Forelimb muscle (tissue), 1 donor: ENCODE measurements at regions not wholly inside any gene's neighbourhood (a gene's known extent, or its start where the extent isn't known, plus 50 kb on each side); places are given as distances from the start of the nearest gene placed in this dataset.
"Not testable (repeated sequence)": the region's sequence is repeated elsewhere in the genome, so short reads cannot be mapped to it uniquely, and the experiment has no call there.

Experiments
- DNase-seq: peaks from one replicate; pipeline ENCODE4 v3.0.0-alpha.2; 2013; ENCODE audit warnings: low read depth

DNA sequence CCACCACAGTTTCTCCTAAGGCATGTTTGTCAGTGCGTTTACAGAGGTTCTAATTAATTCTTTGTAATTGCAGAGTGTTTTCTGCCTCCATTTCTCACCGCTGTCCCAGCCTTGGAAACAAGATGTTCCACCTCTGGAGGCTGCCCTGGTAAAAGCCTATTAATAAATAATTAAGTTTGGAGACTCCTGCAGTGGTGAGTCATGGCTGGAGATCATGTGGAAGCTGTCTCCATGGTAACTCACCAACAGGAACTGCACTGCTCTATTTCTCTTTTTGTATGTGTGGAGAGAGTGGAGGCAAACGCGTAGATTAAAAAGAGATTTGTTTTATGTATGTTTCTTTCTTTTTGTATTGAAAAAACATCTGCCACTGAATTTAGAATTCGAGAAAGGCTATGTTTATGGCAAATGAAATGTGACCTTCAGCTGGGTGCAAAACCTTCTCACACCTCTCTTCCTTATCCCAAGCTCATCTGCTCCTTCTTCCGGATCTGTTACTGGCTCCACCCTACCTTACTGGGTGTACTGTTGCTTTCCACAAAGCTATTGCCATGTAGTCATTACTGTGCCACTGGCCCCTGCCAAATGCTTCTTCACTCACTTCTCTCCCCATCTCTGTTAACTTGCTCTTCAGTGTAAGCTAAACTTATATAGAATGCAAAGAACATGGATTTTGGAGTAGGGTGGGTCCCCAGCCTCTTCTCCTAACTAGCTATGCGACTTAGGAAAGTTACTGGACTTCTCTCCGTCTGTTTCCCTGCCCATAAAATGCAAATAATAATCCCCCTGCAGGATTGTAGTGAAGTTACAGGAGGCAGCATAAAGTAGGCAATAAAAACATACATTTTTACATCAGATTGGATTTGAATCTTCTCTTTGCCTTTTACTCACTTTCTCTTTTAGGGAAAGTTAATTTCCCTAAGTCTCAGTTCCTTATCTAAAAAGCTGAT, 778.5 kb downstream of the NTRK3 start:
- DNase-seq: peak; percentile 17

GRCh38 chr15:87477026-87477425, 779.5 kb downstream of the NTRK3 start:
- DNase-seq: no peak

GRCh38 chr15:87470923-87471322, 785.6 kb downstream of the NTRK3 start:
- no peak for DNase-seq

DNA sequence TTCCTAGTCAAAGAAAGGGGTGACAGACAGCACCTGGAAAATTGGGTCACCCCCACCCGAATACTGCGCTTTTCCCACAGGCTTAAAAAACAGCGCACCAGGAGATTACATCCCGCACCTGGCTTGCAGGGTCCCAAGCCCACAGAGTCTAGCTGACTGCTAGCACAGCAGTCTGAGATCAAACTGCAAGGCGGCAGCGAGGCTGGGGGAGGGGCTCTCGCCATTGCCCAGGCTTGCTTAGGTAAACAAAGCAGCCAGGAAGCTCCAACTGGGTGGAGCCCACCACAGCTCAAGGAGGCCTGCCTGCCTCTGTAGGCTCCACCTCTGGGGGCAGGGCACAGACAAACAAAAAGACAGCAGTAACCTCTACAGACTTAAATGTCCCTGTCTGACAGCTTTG, 792.6 kb downstream of the NTRK3 start:
- DNase-seq: not testable (repeated sequence)

DNA sequence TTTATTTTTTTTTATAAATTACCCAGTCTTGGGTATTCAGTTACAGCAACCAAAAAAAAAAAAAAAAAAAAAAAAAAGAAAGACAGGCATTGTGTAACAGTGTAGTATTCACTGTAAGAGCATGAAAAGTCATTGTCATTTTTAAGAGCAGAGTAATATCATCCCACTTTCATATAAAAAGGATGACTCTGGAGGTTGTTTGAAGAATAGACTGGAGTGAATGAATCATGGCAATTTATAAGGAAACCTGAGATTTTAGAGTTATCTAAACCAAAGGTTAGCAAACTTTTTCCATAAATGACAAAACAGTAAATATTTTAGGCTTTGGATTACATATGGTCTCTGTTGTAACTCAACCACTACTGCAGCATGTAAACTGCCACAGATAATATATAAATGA, 794.9 kb downstream of the NTRK3 start:
- DNase-seq: no peak

DNA sequence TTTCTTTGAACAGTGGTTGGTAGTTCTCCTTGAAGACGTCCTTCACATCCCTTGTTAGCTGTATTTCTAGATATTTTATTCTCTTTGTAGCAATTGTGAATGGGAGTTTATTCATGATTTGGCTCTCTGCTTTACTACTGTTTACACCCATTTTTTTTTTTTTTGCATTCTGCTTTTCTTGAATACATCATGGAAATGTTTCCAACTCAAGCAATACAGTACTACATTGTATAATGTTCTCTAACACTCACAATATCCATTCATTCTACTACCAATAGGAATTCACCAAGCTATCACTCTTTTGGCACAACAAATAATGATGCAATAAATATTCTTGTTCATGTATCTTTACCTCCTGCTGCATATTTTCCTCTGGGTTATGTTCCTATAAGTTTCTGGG, 801.7 kb downstream of the NTRK3 start:
- DNase-seq: no peak

GRCh38 chr15:87450314-87450713, 806.2 kb downstream of the NTRK3 start:
- DNase-seq: no peak

DNA sequence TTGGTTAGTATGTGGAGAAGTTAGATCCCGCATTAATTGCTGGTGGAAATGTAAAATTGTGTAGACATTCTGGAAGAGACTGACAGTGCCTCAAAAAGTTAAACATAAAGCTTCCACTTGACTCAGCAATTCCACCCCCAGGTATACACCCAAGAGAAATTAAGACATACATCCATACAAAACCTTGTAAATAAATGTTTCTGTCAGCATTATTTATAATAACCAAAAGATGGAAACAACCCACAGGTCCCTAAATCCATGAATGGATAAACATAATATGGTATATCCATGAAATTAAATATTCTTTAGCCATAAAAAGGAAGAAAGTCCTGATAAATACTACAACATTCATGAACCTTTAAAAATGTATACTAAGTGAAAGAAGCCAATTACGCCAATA, 817.4 kb downstream of the NTRK3 start:
- DNase-seq: no peak

- no peak for DNase-seq
Measured at GRCh38 chr15:87433871-87434270, 822.7 kb downstream of the NTRK3 start.

DNA sequence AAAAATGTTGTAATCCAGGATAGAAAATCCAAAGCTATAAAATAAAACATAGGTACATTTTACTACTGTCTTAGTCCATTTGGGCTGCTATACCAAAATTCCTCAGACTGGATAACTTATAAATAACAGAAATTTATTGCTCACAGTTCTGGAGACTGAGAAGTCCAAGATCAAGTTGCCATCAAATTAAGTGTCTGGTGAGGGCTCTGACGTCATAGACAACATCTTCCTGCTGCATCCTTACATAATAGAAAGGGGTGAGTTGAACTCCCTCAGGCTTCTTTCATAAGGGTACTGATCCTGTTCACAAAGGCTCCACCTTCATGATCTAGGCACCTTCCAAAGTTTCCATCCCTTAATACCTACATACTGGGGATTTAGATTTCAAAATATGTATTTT, 826.8 kb downstream of the NTRK3 start:
- DNase-seq: no peak

DNA sequence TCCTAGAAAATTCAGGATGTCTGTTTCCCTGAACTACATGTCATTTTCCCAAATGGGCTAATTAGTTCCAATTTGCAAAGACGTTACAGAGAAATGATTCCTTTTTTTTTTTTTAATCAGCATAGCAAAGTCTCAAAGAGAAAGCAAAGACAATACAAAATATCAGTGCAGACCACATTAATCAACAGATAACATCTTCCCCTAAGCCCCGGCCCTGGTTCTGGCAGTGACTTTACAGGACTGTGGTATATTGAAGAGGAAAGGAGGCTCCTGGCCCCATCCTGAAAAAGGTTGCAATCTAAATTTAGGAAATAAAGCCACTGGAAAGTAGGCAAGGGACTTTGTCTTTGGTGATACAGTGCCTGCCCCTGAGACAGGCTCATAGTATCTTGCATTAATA, 836.5 kb downstream of the NTRK3 start:
- DNase-seq: no peak

DNA sequence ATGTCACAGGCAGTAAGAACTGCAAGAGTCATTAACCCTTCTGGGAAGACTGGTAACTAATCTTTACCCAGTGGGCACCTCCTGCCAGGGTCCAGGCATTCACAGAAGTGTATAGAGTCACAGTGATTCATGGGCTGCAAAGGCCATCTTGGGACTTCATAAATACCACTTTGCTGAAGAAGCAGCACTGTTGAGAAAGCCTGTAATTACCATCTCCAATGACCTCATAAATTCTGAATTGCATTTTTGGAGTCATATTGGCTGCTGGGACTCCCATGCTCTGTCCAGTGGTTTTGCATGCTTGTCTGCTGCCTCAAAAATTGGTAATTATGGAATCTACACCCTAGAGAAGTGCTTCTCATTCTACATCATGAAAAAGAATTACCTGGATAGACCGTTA, 837.2 kb downstream of the NTRK3 start:
- DNase-seq: no peak

DNA sequence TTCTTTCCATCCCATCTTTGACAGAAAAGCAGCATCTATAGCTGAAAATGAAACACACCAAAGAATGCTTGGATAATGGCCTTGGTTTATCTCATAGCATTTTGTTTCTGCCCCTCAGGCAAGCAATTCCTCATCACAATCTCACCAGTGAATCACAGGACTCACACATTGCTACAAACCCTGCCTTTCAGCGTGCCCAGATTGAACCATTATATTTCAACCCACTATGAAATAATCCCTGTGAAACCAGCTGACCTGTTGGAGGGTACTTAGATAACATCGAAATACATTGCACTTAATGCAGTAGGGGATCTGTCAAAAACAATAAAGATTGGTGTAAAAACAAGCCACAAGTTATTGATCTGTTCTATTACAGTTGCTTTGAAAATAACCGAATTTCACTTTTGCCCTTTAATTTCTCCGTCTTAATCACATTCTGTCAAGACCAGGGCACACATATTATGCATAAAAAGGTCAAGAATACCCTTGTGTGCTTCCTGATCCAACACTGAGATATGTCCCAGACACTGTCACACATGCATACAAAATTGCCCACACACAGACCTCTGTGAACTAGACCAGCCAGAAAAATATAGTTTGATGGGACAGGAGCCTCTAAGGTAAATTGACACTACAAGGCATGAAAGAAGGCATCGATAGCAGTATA, 839.8 kb downstream of the NTRK3 start:
- DNase-seq: no peak

DNA sequence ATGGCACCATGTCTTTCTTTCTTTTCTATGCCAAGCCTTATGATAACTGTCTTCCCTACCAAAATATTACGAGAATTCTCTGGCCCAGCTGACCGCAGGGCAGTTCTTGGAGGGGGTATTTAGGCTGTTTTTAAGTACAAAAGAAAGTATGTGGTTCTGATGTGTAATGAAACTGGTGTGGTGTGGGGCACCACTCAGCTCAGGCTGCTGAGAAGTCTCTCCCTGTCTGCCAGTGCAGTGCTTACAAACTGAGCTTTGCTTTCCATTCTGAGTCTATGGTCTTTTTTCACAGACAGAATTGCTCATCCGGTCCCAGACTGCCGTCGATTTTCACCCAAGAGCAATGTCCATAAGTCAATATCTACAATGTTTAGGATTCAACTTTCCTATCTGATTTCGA, 847.6 kb downstream of the NTRK3 start:
- no peak for DNase-seq

GRCh38 chr15:87403973-87404372, 852.6 kb downstream of the NTRK3 start:
- no peak for DNase-seq

- DNase-seq: no peak
Measured at GRCh38 chr15:87401973-87402372, 854.6 kb downstream of the NTRK3 start.

DNA sequence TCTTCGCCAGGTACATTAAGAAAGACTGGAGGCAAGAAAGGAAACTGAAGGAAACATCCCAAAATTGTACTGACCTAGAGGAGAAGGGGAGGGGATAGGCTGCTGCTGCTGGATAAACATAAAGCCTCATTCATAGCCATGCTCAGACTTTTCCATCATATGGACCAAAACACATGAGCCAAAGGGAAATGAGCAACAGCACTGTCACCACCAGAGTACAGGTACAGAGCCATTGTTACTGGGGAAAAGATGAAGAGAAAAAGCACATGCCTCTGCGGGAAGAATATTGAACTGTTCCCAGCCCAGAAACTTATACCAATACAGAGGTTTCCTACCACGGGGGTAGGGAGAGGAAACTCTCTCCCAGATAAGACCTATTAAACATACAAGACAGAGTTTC, 861.9 kb downstream of the NTRK3 start:
- no peak for DNase-seq

GRCh38 chr15:87387766-87388165, 868.8 kb downstream of the NTRK3 start:
- no peak for DNase-seq

DNA sequence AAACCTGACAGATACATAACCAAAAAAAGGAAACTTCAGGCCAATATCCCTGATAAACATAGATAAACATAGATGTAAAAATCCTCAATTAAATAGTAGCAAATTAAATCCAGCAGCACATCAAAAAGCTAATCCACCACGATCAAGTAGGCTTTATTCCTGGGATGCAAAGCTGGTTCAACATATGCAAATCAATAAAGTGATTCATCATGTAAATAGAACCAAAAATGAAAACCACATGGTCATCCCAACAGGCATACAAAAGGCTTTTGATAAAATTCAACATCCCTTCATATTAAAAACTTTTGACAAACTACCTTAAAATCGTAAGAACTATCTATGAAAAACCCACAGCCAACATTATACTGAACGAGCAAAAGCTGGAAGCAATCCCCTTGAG, 882.2 kb downstream of the NTRK3 start:
- DNase-seq: no peak

GRCh38 chr15:87369269-87369668, 887.3 kb downstream of the NTRK3 start:
- DNase-seq: no peak

DNA sequence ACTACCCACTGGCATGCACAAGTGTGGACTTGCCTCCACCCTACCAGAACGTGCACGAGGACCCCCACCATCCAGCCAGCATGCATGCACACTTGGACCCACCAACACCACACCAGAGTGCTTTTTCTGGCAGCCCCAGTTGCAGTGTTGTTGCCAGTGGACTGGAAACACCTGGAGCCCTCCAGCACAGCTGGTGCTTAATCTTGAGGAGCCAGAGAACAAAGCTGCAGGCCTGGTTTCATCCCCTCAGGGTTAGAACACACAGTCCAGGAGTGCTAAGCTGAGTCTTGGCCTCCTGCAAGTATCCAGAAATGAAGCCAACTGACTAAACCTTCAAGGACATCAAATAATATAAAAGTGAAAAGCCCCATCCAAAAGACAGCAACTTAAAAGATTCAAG, 888.0 kb downstream of the NTRK3 start:
- no peak for DNase-seq

- no peak for DNase-seq
Measured at GRCh38 chr15:87365186-87365585, 891.4 kb downstream of the NTRK3 start.

DNA sequence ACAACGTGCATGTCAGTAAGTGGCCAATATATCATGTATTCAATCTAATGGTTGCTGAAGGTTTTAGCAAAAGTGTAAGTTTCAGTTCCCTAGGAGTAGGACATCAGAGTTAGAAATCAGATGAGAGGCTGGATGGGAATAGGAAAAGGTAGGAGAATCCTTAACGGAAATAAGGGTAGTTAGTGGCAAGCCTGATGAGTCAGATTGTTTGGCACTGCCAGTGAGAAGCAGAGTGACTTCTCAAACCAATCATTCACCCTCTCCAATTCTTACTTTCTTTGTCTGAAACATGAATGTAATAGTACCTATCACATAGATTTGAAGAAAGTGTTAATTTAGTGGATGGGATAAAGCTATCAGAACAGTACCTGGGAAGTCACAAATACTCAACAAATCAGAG, 894.0 kb downstream of the NTRK3 start:
- DNase-seq: no peak
